Urinary bladder (tissue), 3 donors: ENCODE measurements at regions not wholly inside any gene's neighbourhood (a gene's known extent, or its start where the extent isn't known, plus 50 kb on each side); places are given as distances from the start of the nearest gene placed in this dataset.

Experiments
- DNase-seq: peaks from one replicate; pipeline ENCODE4 v3.0.0-alpha.2; 2015; ENCODE audit errors: extremely low spot score
- H3K27ac ChIP-seq: one replicate; pipeline ENCODE4 v1.5.1; 2013; ENCODE audit warnings: low read depth, mild to moderate bottlenecking, moderate library complexity
- H3K36me3 ChIP-seq: one replicate; pipeline ENCODE4 v1.6.1; 2013; ENCODE audit warnings: mild to moderate bottlenecking, moderate library complexity; ENCODE audit not compliant: insufficient read depth
- H3K4me1 ChIP-seq: one replicate; pipeline ENCODE4 v1.6.1; 2013; ENCODE audit warnings: mild to moderate bottlenecking, moderate library complexity; ENCODE audit not compliant: insufficient read depth
- H3K4me3 ChIP-seq: one replicate; pipeline ENCODE4 v1.5.1; 2013; ENCODE audit warnings: low read depth, low read length
- WGBS: extraction: QIAGEN DNeasy Blood & Tissue Kit; methylation state at CpG from one replicate; pipeline ENCODE4 v1.1.7; 2013; 5-methylcytosine and 5-hydroxymethylcytosine counted together
- donor health status: healthy with polysubstance abuse.
- donor health status: healthy.

DNA sequence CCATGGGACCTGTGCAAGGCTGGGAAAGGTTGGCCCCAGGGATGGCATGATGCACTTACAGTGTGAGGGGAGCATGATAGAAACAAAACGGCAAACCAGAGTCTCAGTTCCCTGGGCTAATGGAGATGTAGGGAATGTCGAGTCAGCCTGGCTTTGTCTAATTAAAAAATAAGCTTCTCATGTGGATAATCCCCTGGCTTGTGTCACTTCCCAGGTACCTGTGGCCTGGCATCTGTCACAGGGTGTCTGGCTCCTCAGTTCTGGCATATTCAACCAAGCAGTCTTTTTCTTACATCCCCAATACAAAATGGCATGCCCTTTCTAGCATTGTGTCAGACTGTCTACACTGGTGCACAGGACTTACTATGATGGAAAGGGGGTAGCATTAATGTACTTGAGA is 261.4 kb downstream of the GRIN2B start:
- H3K36me3 ChIP-seq = no peaks in the 10 kb centered on the region
- no peak overlapping the region for H3K4me3 ChIP-seq
- no peak for DNase-seq
- 57% methylated on average over 2 of the region's 2 CpGs for WGBS
- H3K27ac ChIP-seq = no peak overlapping the region
- H3K4me1 ChIP-seq = no peaks in the 10 kb centered on the region

DNA sequence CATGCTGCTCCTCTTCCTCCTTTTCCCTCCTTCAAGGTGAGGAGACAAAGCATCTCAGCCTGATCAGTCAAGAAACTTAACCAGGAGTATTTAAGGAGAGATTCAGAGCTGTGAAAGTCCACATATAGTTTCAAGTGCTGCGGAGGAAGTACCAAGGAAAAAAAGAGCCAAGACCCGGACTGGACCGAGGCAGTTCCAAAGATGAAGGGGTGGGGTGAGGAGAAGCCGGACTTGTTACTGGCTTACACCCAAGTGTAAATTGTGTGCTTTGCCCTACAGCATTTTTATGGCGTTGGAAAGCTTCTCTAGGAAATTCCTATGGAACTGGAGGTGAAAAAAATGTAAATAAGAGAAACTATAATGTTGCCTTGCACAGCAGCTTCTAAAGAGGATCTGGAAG is 263.1 kb downstream of the GRIN2B start:
- Histone ChIP-seq H3K36me3 (no peaks in the 10 kb centered on the region), H3K27ac (no peak overlapping the region), H3K4me3 (no peak overlapping the region), H3K4me1 (no peaks in the 10 kb centered on the region)
- WGBS = 44% methylated on average over 5 of the region's 5 CpGs
- DNase-seq = no peak

- Histone ChIP-seq H3K4me1 (no peaks in the 10 kb centered on the region), H3K4me3 (no peak overlapping the region), H3K36me3 (no peaks in the 10 kb centered on the region), H3K27ac (no peak overlapping the region)
- WGBS = 90% methylated on average over 2 of the region's 2 CpGs
- no peak for DNase-seq
Measured at GRCh38 chr12:13716119-13716518, 265.3 kb downstream of the GRIN2B start.

- Histone ChIP-seq H3K27ac (no peak overlapping the region), H3K4me1 (no peaks in the 10 kb centered on the region), H3K4me3 (no peak overlapping the region), H3K36me3 (no peaks in the 10 kb centered on the region)
- no peak for DNase-seq
- 52% methylated on average over 4 of the region's 4 CpGs for WGBS
Measured at GRCh38 chr12:13713556-13714410, 267.6 kb downstream of the GRIN2B start.

DNA sequence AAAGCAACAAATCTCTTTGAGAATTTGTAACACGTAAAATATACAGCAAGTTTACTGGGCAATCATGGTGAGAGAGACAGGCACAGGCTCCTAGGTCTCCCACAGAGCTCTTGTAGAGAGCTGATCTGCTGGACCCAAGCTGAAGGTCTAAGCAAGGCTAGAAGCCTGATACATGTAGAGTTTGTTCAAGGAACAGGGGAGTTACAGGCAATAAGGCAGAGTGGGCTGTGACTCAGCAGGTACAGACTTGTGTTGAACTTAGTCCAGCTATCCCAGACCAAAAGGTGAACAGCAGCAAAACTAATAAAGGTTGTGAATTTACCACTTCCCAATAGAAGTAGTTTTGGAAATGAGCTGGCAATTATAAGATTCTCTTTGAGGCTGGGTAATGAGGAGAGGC is 273.6 kb downstream of the GRIN2B start:
- no peaks in the 10 kb centered on the region for H3K4me1 ChIP-seq
- no peak overlapping the region for H3K27ac ChIP-seq
- H3K36me3 ChIP-seq = no peaks in the 10 kb centered on the region
- DNase-seq = no peak
- 77% methylated on average over 1 of the region's 1 CpG for WGBS
- no peak overlapping the region for H3K4me3 ChIP-seq

GRCh38 chr12:13702381-13702780 is 279.0 kb downstream of the GRIN2B start:
- no peak overlapping the region for H3K4me3 ChIP-seq
- no peaks in the 10 kb centered on the region for H3K4me1 ChIP-seq
- no peak overlapping the region for H3K27ac ChIP-seq
- DNase-seq = no peak
- no peaks in the 10 kb centered on the region for H3K36me3 ChIP-seq
- 29% methylated on average over 5 of the region's 5 CpGs for WGBS

DNA sequence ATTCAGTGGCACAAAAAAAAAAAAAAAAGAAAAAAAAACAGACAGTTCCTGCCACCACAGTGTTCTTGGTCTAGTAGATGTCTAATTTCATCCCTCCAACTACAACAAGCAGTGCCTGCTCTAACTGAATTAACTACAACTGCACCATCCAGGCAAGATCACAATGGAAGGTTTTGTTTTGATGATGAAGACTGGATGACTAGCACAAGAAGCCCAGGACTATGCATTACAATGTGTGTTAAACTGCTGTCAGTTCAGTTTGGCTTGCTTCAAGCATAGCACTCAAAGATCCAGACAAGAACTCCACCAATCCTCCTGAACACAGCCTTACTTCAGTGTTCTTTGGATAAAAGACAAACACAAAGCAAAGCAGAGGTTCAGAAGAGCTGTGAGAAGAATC is 279.9 kb downstream of the GRIN2B start:
- no peak for DNase-seq
- Histone ChIP-seq H3K4me3 (no peak overlapping the region), H3K27ac (no peak overlapping the region), H3K4me1 (no peaks in the 10 kb centered on the region), H3K36me3 (no peaks in the 10 kb centered on the region)

- no peak overlapping the region for H3K4me3 ChIP-seq
- 89% methylated on average over 11 of the region's 11 CpGs for WGBS
- no peak for DNase-seq
- H3K36me3 ChIP-seq = no peaks in the 10 kb centered on the region
- H3K4me1 ChIP-seq = no peaks in the 10 kb centered on the region
- no peak overlapping the region for H3K27ac ChIP-seq
Measured at GRCh38 chr12:13697973-13698372, 283.4 kb downstream of the GRIN2B start.

DNA sequence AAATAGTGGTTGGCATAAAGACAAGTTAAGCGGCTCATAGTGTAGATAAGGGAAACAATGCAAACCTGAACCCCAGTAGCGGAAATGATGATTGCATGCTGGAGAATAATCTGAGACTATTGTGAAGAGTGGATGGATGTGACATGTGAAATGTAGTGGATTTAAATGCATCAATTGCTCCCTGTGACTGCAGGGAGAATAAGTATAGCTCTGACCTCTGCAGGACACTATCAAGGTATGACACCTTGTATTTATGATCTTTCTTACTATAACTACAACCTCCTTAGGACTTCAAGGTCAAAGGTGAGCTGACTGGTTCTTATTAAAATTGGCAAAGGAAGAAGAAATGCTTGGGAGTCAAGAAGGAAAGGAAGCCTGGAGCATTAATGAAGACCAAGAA is 285.6 kb downstream of the GRIN2B start:
- H3K36me3 ChIP-seq = no peaks in the 10 kb centered on the region
- 71% methylated on average over 2 of the region's 2 CpGs for WGBS
- no peak overlapping the region for H3K27ac ChIP-seq
- no peak overlapping the region for H3K4me3 ChIP-seq
- H3K4me1 ChIP-seq = no peaks in the 10 kb centered on the region
- no peak for DNase-seq

DNA sequence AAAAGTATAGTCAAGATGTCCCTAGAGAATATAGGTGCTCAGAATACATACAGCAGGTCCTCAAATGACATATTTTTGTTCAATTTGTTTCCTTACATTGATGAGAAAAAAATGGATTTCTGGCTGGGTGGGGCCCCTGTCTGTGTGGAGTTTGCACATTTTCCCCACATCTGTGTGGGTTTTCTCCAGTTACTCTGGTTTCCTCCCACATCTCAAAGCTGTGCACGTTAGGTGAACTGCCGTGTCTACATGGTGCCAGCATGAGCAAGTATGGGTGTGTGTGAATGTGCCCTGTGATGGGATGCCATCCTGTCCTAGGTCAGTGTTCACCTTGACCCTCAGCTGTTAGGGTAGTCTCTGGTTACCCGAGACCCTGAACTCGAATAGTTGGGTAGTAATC is 289.1 kb downstream of the GRIN2B start:
- no peak for DNase-seq
- H3K4me3 ChIP-seq = no peak overlapping the region
- H3K4me1 ChIP-seq = no peaks in the 10 kb centered on the region
- WGBS = 88% methylated on average over 4 of the region's 4 CpGs
- no peak overlapping the region for H3K27ac ChIP-seq
- no peaks in the 10 kb centered on the region for H3K36me3 ChIP-seq

DNA sequence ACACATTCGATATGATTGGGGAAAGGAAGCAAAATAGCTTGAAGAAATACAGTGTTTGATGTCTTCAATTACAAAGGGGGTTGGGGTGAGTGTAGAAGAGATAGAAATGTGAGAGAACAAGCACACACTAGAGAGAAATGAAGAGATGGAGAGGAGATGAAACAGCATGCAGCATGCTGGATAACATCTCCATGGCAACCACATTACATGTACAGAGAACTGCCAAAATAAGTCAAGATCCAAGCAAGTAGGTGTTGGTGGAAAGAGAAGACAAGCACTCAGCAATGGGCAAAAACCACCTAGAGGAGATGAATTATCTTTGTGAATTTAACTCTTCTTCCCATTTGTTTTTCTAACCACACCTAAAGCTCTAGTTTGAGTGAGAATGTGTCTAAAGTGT is 289.8 kb downstream of the GRIN2B start:
- H3K27ac ChIP-seq = no peak overlapping the region
- H3K4me3 ChIP-seq = no peak overlapping the region
- H3K36me3 ChIP-seq = no peaks in the 10 kb centered on the region
- DNase-seq = no peak
- no peaks in the 10 kb centered on the region for H3K4me1 ChIP-seq
- WGBS = 78% methylated on average over 1 of the region's 1 CpG

DNA sequence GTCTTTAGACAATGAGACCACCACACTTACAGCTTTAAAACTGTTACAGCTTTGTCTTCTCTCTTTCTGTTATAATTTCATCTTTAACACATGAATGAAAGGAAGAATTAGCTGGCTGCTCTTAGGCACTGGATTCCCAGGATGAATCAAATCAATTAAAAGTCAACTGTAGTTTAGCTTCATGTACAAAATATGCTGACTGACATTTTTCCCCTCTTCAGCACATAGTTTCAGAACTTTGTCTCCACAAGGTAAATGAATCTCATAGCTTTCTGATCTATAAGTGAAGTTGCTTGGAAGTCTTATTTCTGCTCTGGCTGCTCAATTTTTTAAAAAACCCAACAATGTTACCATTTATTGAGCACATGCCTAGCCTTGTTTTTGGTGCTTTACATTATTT is 293.8 kb downstream of the GRIN2B start:
- H3K27ac ChIP-seq = no peak overlapping the region
- H3K4me1 ChIP-seq = no peaks in the 10 kb centered on the region
- H3K4me3 ChIP-seq = no peak overlapping the region
- DNase-seq = no peak
- H3K36me3 ChIP-seq = no peaks in the 10 kb centered on the region

GRCh38 chr12:13686260-13686659 is 295.1 kb downstream of the GRIN2B start:
- WGBS = 43% methylated on average over 1 of the region's 1 CpG
- no peak for DNase-seq

GRCh38 chr12:13680916-13681315 is 300.5 kb downstream of the GRIN2B start:
- Histone ChIP-seq H3K36me3 (no peaks in the 10 kb centered on the region), H3K27ac (no peak overlapping the region), H3K4me3 (no peak overlapping the region), H3K4me1 (no peaks in the 10 kb centered on the region)
- 82% methylated on average over 4 of the region's 4 CpGs for WGBS
- DNase-seq = no peak

More at GRCh38 chr12:13686260-13686659, 295.1 kb downstream of the GRIN2B start:
- Histone ChIP-seq H3K36me3 (no peaks in the 10 kb centered on the region), H3K4me1 (no peaks in the 10 kb centered on the region), H3K4me3 (no peak overlapping the region), H3K27ac (no peak overlapping the region)

GRCh38 chr12:13676880-13677279 is 304.5 kb downstream of the GRIN2B start:
- Histone ChIP-seq H3K4me1 (no peaks in the 10 kb centered on the region), H3K27ac (no peak overlapping the region), H3K36me3 (no peaks in the 10 kb centered on the region), H3K4me3 (no peak overlapping the region)
- DNase-seq = no peak
- WGBS = 70% methylated on average over 1 of the region's 1 CpG
